HG02798 (cell line): ENCODE measurements at regions not wholly inside any gene's neighbourhood (a gene's known extent, or its start where the extent isn't known, plus 50 kb on each side); places are given as distances from the start of the nearest gene placed in this dataset.
"Not testable (repeated sequence)": the region's sequence is repeated elsewhere in the genome, so short reads cannot be mapped to it uniquely, and the experiment has no call there.

Source experiments
- ATAC-seq: cut with Tn5 transposase; IDR thresholded peaks from one replicate; pipeline ENCODE4 v1.9.1; 2021; ENCODE audit warnings: mild to moderate bottlenecking; ENCODE audit not compliant: unreplicated experiment, poor library complexity

GRCh38 chr13:106081221-106081620 lies 454.2 kb downstream of the EFNB2 start:
- not testable (repeated sequence) for ATAC-seq

- ATAC-seq = no peak
Measured at GRCh38 chr13:106078191-106078590, 457.3 kb downstream of the EFNB2 start.

- ATAC-seq = no peak
Measured at GRCh38 chr13:106077017-106077416, 458.4 kb downstream of the EFNB2 start.

- ATAC-seq = no peak
Measured at GRCh38 chr13:106072014-106072413, 463.4 kb downstream of the EFNB2 start.

GRCh38 chr13:106063591-106064313 lies 471.7 kb downstream of the EFNB2 start:
- ATAC-seq = no peak

GRCh38 chr13:106061781-106062180 lies 473.7 kb downstream of the EFNB2 start:
- ATAC-seq = no peak

GRCh38 chr13:106056851-106057250 lies 478.6 kb downstream of the EFNB2 start:
- no peak for ATAC-seq

GRCh38 chr13:106052200-106052767 lies 483.2 kb downstream of the EFNB2 start:
- ATAC-seq = no peak

GRCh38 chr13:106049171-106049570 lies 486.3 kb downstream of the EFNB2 start:
- ATAC-seq = no peak

GRCh38 chr13:106048386-106048785 lies 487.1 kb downstream of the EFNB2 start:
- ATAC-seq = no peak

GRCh38 chr13:106047859-106048258 lies 487.6 kb downstream of the EFNB2 start:
- no peak for ATAC-seq

GRCh38 chr13:106042996-106043581 lies 492.4 kb downstream of the EFNB2 start:
- no peak for ATAC-seq

GRCh38 chr13:106041445-106041844 lies 494.0 kb downstream of the EFNB2 start:
- no peak for ATAC-seq

GRCh38 chr13:106038752-106039151 lies 496.7 kb downstream of the EFNB2 start:
- no peak for ATAC-seq

- no peak for ATAC-seq
Measured at GRCh38 chr13:106036870-106037269, 498.6 kb downstream of the EFNB2 start.

- ATAC-seq = no peak
Measured at GRCh38 chr13:106034201-106034600, 501.3 kb downstream of the EFNB2 start.

- ATAC-seq = no peak
Measured at GRCh38 chr13:106033659-106034058, 501.8 kb downstream of the EFNB2 start.

GRCh38 chr13:106032441-106032840 lies 503.0 kb downstream of the EFNB2 start:
- ATAC-seq = no peak

- ATAC-seq = no peak
Measured at GRCh38 chr13:106029676-106030290, 505.7 kb downstream of the EFNB2 start.

GRCh38 chr13:106028911-106029310 lies 506.6 kb downstream of the EFNB2 start:
- ATAC-seq = no peak

- ATAC-seq = no peak
Measured at GRCh38 chr13:106011600-106011999, 523.9 kb downstream of the EFNB2 start.
